Body of pancreas (tissue), 4 donors: ENCODE measurements at regions not wholly inside any gene's neighbourhood (a gene's known extent, or its start where the extent isn't known, plus 50 kb on each side); places are given as distances from the start of the nearest gene placed in this dataset.
"Not testable (repeated sequence)": the region's sequence is repeated elsewhere in the genome, so short reads cannot be mapped to it uniquely, and the experiment has no call there.

ENCODE experiments used
- POLR2A ChIP-seq, 3 donors: fragments of 450-650 bp; IDR thresholded peaks; one replicate each; pipeline ENCODE4 v1.6.1; 2016; ENCODE audit warnings: antibody characterized with exemption in 3 of 3, mild to moderate bottlenecking in 2 of 3
- TF ChIP-seq, protein P1 (sequence below), 7 experiments: fragments of 450-650 bp in 4 of 7; fragments of 200-600 bp in 3 of 7; sonication (generic) in 3 of 7; IDR thresholded peaks; one replicate each; pipeline ENCODE4 v1.5.1; 2016 to 2019; ENCODE audit warnings: antibody characterized with exemption in 7 of 7

DNA sequence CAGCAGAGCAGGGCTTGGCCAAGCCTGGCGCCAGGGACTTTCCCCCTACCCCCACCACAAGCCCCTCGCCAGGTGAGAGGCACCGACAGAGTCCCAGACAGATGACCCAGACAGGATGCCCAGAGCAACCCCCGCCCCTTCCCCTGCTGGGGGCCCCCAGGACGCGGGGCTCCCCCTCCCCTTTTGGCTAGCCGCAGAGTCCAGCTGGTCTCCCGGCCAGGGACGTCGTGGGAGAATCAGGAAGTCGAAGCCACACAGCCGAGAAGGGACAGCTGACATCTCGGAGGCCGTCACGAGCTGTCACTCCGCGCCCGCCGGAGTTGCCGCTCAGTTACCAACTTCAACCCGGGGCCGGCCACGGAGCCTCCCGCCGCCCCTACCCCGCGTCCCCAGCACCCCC is 84.6 kb upstream of the FRG2C start:
- TF ChIP-seq, protein P1, sequence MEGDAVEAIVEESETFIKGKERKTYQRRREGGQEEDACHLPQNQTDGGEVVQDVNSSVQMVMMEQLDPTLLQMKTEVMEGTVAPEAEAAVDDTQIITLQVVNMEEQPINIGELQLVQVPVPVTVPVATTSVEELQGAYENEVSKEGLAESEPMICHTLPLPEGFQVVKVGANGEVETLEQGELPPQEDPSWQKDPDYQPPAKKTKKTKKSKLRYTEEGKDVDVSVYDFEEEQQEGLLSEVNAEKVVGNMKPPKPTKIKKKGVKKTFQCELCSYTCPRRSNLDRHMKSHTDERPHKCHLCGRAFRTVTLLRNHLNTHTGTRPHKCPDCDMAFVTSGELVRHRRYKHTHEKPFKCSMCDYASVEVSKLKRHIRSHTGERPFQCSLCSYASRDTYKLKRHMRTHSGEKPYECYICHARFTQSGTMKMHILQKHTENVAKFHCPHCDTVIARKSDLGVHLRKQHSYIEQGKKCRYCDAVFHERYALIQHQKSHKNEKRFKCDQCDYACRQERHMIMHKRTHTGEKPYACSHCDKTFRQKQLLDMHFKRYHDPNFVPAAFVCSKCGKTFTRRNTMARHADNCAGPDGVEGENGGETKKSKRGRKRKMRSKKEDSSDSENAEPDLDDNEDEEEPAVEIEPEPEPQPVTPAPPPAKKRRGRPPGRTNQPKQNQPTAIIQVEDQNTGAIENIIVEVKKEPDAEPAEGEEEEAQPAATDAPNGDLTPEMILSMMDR (IDR thresholded peaks at IDR 0.05): not testable (repeated sequence)
- TF ChIP-seq POLR2A (IDR thresholded peaks at IDR 0.05): not testable (repeated sequence)
